DND-41 (cell line): ENCODE measurements at regions not wholly inside any gene's neighbourhood (a gene's known extent, or its start where the extent isn't known, plus 50 kb on each side); places are given as distances from the start of the nearest gene placed in this dataset.
"Not testable (repeated sequence)": the region's sequence is repeated elsewhere in the genome, so short reads cannot be mapped to it uniquely, and the experiment has no call there.

Experiments used
- ATAC-seq: fragments of 200-7000 bp; cut with Tn5 transposase; 3 replicates; pipeline ENCODE4 v1.9.1; 2021; ENCODE audit warnings: low read depth; ENCODE audit not compliant: insufficient read depth
- DNase-seq: peaks from one replicate; pipeline ENCODE4 v3.0.0-alpha.2; 2020
- H2AFZ ChIP-seq: 2 replicates; pipeline ENCODE4 v1.6.0; 2012; ENCODE audit warnings: low read depth, low read length
- H3K27ac ChIP-seq: 2 replicates; pipeline ENCODE4 v1.5.1; 2012; ENCODE audit warnings: low read length, inconsistent platforms
- H3K27me3 ChIP-seq: fragments of 200-600 bp; sonication (generic); 2 replicates; pipeline ENCODE4 v1.6.0; 2012; ENCODE audit warnings: low read length, mild to moderate bottlenecking, inconsistent platforms; ENCODE audit not compliant: insufficient read depth, poor library complexity
- H3K36me3 ChIP-seq: 2 replicates; pipeline ENCODE4 v1.5.1; 2012; ENCODE audit warnings: low read length, inconsistent platforms; ENCODE audit not compliant: insufficient read depth
- H3K4me1 ChIP-seq: 2 replicates; pipeline ENCODE4 v1.5.1; 2012; ENCODE audit warnings: mild to moderate bottlenecking, low read length; ENCODE audit not compliant: insufficient read depth
- H3K4me2 ChIP-seq: 2 replicates; pipeline ENCODE4 v1.6.0; 2012; ENCODE audit warnings: mild to moderate bottlenecking, moderate library complexity, low read length, inconsistent platforms; ENCODE audit not compliant: insufficient read depth
- H3K4me3 ChIP-seq, 2 experiments: fragments of 200-600 bp in 1 of 2; shearing (Covaris generic) in 1 of 2; 2 replicates each; pipeline ENCODE4 v1.5.1; 2012 to 2016; ENCODE audit warnings: inconsistent platforms in 2 of 2, low read length in 2 of 2, mild to moderate bottlenecking in 2 of 2, low read depth in 1 of 2, moderate library complexity in 1 of 2
- H3K79me2 ChIP-seq: 2 replicates; pipeline ENCODE4 v1.6.0; 2012; ENCODE audit warnings: low read length, inconsistent platforms; ENCODE audit not compliant: insufficient read depth
- H3K9ac ChIP-seq: 2 replicates; pipeline ENCODE4 v1.6.0; 2012; ENCODE audit warnings: low read depth, mild to moderate bottlenecking, inconsistent platforms, low read length, moderate library complexity
- H3K9me3 ChIP-seq: 2 replicates; pipeline ENCODE4 v1.5.1; 2012; ENCODE audit warnings: low read length, moderate library complexity, mild to moderate bottlenecking, inconsistent platforms; ENCODE audit not compliant: insufficient read depth, severe bottlenecking
- H4K20me1 ChIP-seq: 2 replicates; pipeline ENCODE4 v1.6.0; 2012; ENCODE audit warnings: low read length; ENCODE audit not compliant: insufficient read depth
- EZH2 ChIP-seq: IDR thresholded peaks from 3 replicates; pipeline ENCODE4 v1.6.1; 2012; ENCODE audit warnings: borderline replicate concordance, low read depth, mild to moderate bottlenecking, moderate library complexity, low read length, inconsistent platforms; ENCODE audit not compliant: severe bottlenecking
- TF ChIP-seq, protein P1 (sequence below): IDR thresholded peaks from 2 replicates; pipeline ENCODE4 v1.5.1; 2012; ENCODE audit warnings: borderline replicate concordance, low read length, moderate library complexity, mild to moderate bottlenecking; ENCODE audit not compliant: poor library complexity, severe bottlenecking; ENCODE audit errors: extremely low read depth

DNA sequence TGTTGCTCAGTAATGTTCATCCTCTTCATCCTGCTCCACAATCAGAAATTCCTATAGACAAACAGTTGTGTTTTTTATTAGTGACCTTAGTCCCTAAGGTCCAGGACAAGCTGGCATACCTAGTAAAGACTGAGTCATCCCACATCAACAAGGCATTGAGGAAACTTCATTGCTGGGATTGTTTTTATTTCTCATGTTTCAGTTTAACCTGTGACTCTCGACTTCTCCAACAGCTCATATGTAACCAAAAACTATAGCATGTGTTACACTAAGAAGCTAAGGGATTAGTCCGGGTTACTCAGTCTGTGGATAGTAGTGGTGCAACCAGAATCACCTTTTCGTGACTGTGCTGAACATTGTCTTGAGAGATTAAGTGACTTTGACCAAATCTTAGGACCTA, 292.1 kb downstream of the RDH14 start:
- TF ChIP-seq EZH2: no peak
- TF ChIP-seq, protein P1, sequence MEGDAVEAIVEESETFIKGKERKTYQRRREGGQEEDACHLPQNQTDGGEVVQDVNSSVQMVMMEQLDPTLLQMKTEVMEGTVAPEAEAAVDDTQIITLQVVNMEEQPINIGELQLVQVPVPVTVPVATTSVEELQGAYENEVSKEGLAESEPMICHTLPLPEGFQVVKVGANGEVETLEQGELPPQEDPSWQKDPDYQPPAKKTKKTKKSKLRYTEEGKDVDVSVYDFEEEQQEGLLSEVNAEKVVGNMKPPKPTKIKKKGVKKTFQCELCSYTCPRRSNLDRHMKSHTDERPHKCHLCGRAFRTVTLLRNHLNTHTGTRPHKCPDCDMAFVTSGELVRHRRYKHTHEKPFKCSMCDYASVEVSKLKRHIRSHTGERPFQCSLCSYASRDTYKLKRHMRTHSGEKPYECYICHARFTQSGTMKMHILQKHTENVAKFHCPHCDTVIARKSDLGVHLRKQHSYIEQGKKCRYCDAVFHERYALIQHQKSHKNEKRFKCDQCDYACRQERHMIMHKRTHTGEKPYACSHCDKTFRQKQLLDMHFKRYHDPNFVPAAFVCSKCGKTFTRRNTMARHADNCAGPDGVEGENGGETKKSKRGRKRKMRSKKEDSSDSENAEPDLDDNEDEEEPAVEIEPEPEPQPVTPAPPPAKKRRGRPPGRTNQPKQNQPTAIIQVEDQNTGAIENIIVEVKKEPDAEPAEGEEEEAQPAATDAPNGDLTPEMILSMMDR: no peak
- H3K27ac ChIP-seq: no peak overlapping the region
- DNase-seq: no peak
- no peaks in the 10 kb centered on the region for H3K4me1 ChIP-seq
- no peak for ATAC-seq
- H3K36me3 ChIP-seq: no peaks in the 10 kb centered on the region
- no peak overlapping the region for H3K9ac ChIP-seq
- H3K79me2 ChIP-seq: no peaks in the 10 kb centered on the region
- H3K4me2 ChIP-seq: no peak overlapping the region
- H3K9me3 ChIP-seq: no peaks in the 10 kb centered on the region
- H4K20me1 ChIP-seq: no peaks in the 10 kb centered on the region
- H3K4me3 ChIP-seq: no peak overlapping the region
- no peaks in the 10 kb centered on the region for H3K27me3 ChIP-seq
- H2AFZ ChIP-seq: no peak overlapping the region

- no peak overlapping the region for H3K4me2 ChIP-seq
- H3K9ac ChIP-seq: no peak overlapping the region
- DNase-seq (no peak), ATAC-seq (no peak)
- H3K27me3 ChIP-seq: no peaks in the 10 kb centered on the region
- H3K9me3 ChIP-seq: no peaks in the 10 kb centered on the region
- TF ChIP-seq, protein P1: no peak
- no peak for TF ChIP-seq EZH2
- no peak overlapping the region for H2AFZ ChIP-seq
- no peaks in the 10 kb centered on the region for H3K4me1 ChIP-seq
- no peaks in the 10 kb centered on the region for H3K79me2 ChIP-seq
- no peak overlapping the region for H3K27ac ChIP-seq
- no peaks in the 10 kb centered on the region for H3K36me3 ChIP-seq
- no peak overlapping the region for H3K4me3 ChIP-seq
- H4K20me1 ChIP-seq: no peaks in the 10 kb centered on the region
These were observed 293.0 kb downstream of the RDH14 start for GRCh38 chr2:18267501-18267900.

DNA sequence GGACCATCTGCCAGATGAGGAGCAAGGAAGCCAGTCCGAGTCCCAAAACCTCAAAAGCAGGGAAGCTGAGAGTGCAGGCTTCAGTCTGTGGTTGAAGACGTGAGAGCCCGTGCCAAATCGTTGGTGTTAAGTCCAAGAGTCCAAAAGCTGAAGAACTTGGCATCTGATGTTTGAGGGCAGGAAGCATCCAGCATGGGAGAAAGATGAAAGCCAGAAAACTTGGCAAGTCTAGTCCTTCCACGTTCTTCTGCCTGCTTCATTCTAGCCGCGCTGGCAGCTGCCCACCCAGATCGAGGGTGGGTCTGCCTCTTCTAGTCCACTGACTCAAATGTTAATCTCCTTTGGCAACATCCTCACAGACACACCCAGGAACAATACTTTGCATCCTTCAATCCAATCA, 293.8 kb downstream of the RDH14 start:
- not testable (repeated sequence) for H3K4me1 ChIP-seq, H2AFZ ChIP-seq, ATAC-seq, H3K9me3 ChIP-seq, H3K79me2 ChIP-seq, H3K36me3 ChIP-seq, H4K20me1 ChIP-seq, H3K4me2 ChIP-seq, H3K27me3 ChIP-seq, H3K9ac ChIP-seq, DNase-seq, H3K27ac ChIP-seq, H3K4me3 ChIP-seq

GRCh38 chr2:18265614-18266586, 294.6 kb downstream of the RDH14 start:
- Histone ChIP-seq H3K9me3 (no peaks in the 10 kb centered on the region), H3K79me2 (no peaks in the 10 kb centered on the region), H3K4me3 (no peak overlapping the region), H3K4me1 (no peaks in the 10 kb centered on the region), H2AFZ (no peak overlapping the region), H3K36me3 (no peaks in the 10 kb centered on the region), H3K27me3 (no peaks in the 10 kb centered on the region), H3K4me2 (no peak overlapping the region), H4K20me1 (no peaks in the 10 kb centered on the region), H3K27ac (no peak overlapping the region), H3K9ac (no peak overlapping the region)
- no peak for DNase-seq
- no peak for ATAC-seq
- no peak for TF ChIP-seq EZH2
- TF ChIP-seq, protein P1: peak; percentile 25
